Testis (tissue), 2 donors: ENCODE measurements at regions not wholly inside any gene's neighbourhood (a gene's known extent, or its start where the extent isn't known, plus 50 kb on each side); places are given as distances from the start of the nearest gene placed in this dataset.

Experiments
- DNase-seq: peaks from one replicate; pipeline ENCODE4 v3.0.0-alpha.2; 2019
- H3K27ac ChIP-seq, 2 donors: fragments of 200-600 bp; sonication (generic); one replicate each; pipeline ENCODE4 v1.5.1; 2019
- H3K27me3 ChIP-seq: fragments of 200-600 bp; sonication (generic); one replicate; pipeline ENCODE4 v1.5.1; 2019
- H3K36me3 ChIP-seq: fragments of 200-600 bp; sonication (generic); one replicate; pipeline ENCODE4 v1.5.1; 2017; ENCODE audit warnings: low read depth; ENCODE audit errors: missing control alignments
- H3K4me1 ChIP-seq: fragments of 200-600 bp; sonication (generic); one replicate; pipeline ENCODE4 v1.5.1; 2019
- H3K4me3 ChIP-seq, 2 donors: fragments of 200-600 bp; sonication (generic); one replicate each; pipeline ENCODE4 v1.5.1; 2017 to 2019
- H3K9me3 ChIP-seq: fragments of 200-600 bp; sonication (generic); one replicate; pipeline ENCODE4 v1.5.1; 2017
- POLR2A ChIP-seq: fragments of 450-650 bp; IDR thresholded peaks from one replicate; pipeline ENCODE4 v1.6.1; 2017; ENCODE audit warnings: antibody characterized with exemption, mild to moderate bottlenecking, moderate library complexity
- WGBS, 2 donors: methylation state at CpG; one replicate each; pipeline ENCODE4 v1.1.5; 2018; 5-methylcytosine and 5-hydroxymethylcytosine counted together
- intact Hi-C: fragments of 100-400 bp; cut with DNase I; formaldehyde crosslinking; loops from one replicate; pipeline ENCODE4 v1.15.1; 2023; ENCODE audit warnings: low total_unique reads
- TF ChIP-seq, protein P1 (sequence below), 3 experiments: fragments of 450-650 bp in 2 of 3; fragments of 200-600 bp in 1 of 3; sonication (generic) in 1 of 3; IDR thresholded peaks; one replicate each; pipeline ENCODE4 v1.5.1; 2016 to 2019; ENCODE audit warnings: antibody characterized with exemption in 3 of 3, mild to moderate bottlenecking in 2 of 3, moderate library complexity in 1 of 3

- 80 to 90% methylated on average over 2 of the region's 2 CpGs for WGBS, 2 donors
- no peak for TF ChIP-seq POLR2A
- TF ChIP-seq, protein P1, sequence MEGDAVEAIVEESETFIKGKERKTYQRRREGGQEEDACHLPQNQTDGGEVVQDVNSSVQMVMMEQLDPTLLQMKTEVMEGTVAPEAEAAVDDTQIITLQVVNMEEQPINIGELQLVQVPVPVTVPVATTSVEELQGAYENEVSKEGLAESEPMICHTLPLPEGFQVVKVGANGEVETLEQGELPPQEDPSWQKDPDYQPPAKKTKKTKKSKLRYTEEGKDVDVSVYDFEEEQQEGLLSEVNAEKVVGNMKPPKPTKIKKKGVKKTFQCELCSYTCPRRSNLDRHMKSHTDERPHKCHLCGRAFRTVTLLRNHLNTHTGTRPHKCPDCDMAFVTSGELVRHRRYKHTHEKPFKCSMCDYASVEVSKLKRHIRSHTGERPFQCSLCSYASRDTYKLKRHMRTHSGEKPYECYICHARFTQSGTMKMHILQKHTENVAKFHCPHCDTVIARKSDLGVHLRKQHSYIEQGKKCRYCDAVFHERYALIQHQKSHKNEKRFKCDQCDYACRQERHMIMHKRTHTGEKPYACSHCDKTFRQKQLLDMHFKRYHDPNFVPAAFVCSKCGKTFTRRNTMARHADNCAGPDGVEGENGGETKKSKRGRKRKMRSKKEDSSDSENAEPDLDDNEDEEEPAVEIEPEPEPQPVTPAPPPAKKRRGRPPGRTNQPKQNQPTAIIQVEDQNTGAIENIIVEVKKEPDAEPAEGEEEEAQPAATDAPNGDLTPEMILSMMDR (IDR thresholded peaks at IDR 0.05): no peak
- no peaks in the 10 kb centered on the region for H3K27me3 ChIP-seq
- no peak for DNase-seq
- H3K4me1 ChIP-seq: no peaks in the 10 kb centered on the region
- H3K4me3 ChIP-seq: no peak overlapping the region
- H3K9me3 ChIP-seq: no peaks in the 10 kb centered on the region
- H3K36me3 ChIP-seq: no peaks in the 10 kb centered on the region
- H3K27ac ChIP-seq: no peak overlapping the region
- intact Hi-C loops: no loop called here
These were observed 186.5 kb upstream of the NAV2 start for GRCh38 chr11:19526119-19526518.

DNA sequence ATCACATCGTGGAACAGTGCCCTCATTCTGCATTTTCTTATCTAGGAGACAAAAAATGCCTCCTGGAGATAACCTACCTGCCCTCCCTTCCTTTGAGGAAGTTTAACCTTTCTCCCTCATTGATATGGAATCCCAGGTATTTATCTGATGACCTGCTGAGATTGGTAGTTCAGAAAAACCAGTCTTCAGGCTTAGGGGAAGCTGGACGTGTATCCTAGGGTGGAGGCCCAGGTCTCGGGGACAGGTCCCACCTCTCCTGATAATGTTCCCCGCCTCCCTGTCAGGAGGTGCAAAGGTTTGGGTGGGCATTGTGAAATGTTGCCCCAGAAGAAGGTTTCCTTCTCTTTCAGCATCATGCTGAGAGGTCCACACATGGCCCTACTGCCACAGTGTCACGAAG, 186.9 kb upstream of the NAV2 start:
- WGBS, 2 donors: 83 to 87% methylated on average over 5 of the region's 5 CpGs
- intact Hi-C loops: no loop called here
- TF ChIP-seq, protein P1 (IDR thresholded peaks at IDR 0.05): no peak
- no peak for TF ChIP-seq POLR2A
- no peak overlapping the region for H3K4me3 ChIP-seq
- no peaks in the 10 kb centered on the region for H3K27me3 ChIP-seq
- H3K4me1 ChIP-seq: no peaks in the 10 kb centered on the region
- no peaks in the 10 kb centered on the region for H3K36me3 ChIP-seq
- H3K27ac ChIP-seq: no peak overlapping the region
- DNase-seq: no peak
- no peaks in the 10 kb centered on the region for H3K9me3 ChIP-seq

DNA sequence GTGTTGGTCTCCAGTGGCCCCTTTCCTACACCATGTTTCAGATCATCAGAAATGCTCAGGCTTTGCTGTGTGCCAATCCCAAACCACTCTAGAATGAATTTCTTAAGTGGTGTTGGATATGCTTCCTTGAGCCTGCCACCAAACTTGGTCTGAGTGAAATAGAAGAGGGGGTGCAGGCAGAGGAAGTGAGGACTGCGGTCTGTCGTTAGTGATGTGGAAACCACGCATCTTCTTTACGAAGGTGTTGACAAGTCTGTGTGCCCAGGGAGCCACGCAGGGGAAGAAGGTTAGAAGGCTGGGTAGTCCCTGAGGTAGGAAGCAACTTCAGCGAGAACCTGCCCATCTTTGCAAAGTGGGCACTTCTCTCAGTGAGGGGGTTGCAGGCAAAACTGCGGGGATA, 187.4 kb upstream of the NAV2 start:
- H3K4me1 ChIP-seq: no peaks in the 10 kb centered on the region
- no peak for DNase-seq
- intact Hi-C loops: no loop called here

DNA sequence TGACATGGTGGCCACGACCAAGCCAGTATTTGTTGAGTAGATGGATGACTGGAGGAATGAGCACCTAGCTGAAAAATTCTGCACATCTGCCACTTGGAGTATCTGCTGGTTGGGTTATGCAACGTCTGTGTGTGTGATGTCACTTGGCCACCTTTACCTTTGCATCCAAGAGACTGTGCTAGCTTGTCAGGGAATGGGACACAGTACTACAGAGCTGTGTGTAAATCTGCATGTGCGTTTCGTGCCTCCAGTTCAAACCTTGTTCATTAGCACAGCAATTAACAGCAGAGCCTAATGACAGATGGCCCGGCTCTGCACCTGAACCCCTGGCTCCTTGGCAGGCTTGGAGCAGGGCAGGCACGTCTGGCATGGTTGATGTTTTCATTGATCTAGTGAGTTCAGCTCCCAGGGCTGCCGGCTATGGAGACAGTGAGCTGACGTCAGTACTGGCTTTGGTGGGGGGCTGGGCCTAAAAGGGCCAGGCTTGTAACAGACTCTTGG, 188.4 kb upstream of the NAV2 start:
- no peaks in the 10 kb centered on the region for H3K36me3 ChIP-seq
- no peaks in the 10 kb centered on the region for H3K4me1 ChIP-seq
- no peak overlapping the region for H3K4me3 ChIP-seq
- 63 to 75% methylated on average over 8 of the region's 8 CpGs for WGBS, 2 donors
- TF ChIP-seq POLR2A: no peak
- TF ChIP-seq, protein P1 (IDR thresholded peaks at IDR 0.05): no peak
- no peaks in the 10 kb centered on the region for H3K27me3 ChIP-seq
- H3K9me3 ChIP-seq: no peaks in the 10 kb centered on the region
- no peak overlapping the region for H3K27ac ChIP-seq
- intact Hi-C loops: no loop called here
- DNase-seq: no peak

More for the DNA sequence above, 187.4 kb upstream of the NAV2 start:
- TF ChIP-seq POLR2A: no peak
- TF ChIP-seq, protein P1 (IDR thresholded peaks at IDR 0.05): no peak
- Histone ChIP-seq H3K36me3 (no peaks in the 10 kb centered on the region), H3K9me3 (no peaks in the 10 kb centered on the region), H3K27ac (no peak overlapping the region), H3K27me3 (no peaks in the 10 kb centered on the region), H3K4me3 (no peak overlapping the region)
- WGBS, 2 donors: 75 to 94% methylated on average over 7 of the region's 7 CpGs

DNA sequence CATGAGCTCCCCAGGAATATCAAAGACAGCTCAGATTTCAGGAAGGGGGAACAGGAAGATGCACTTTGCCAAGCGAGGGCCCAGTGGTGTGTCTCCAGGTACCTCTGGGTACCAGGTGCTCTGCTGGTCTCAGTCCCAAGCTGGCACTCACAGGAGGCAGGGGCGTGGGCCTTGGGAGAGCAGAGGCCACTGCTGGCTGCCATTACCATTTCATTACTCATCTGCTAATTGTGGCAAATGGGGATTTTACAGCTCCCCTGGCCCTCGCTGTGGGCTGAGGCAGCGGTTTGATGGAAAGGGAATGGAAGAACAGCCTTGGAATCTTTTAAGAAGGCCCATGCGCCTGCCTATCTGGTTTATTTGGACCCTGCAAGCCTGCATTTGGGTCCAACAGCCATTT, 192.0 kb upstream of the NAV2 start:
- no peaks in the 10 kb centered on the region for H3K27me3 ChIP-seq
- no peak for DNase-seq
- intact Hi-C loops: no loop called here
- no peak overlapping the region for H3K27ac ChIP-seq
- H3K9me3 ChIP-seq: no peaks in the 10 kb centered on the region
- no peaks in the 10 kb centered on the region for H3K4me1 ChIP-seq
- 97% methylated on average over 5 of the region's 5 CpGs; no CpG with 5 or more reads in 1 of the 2 donors for WGBS, 2 donors
- no peak for TF ChIP-seq POLR2A
- TF ChIP-seq, protein P1 (IDR thresholded peaks at IDR 0.05): no peak
- H3K36me3 ChIP-seq: no peaks in the 10 kb centered on the region
- H3K4me3 ChIP-seq: no peak overlapping the region
